SK-MEL-5 (cell line): ENCODE measurements at regions not wholly inside any gene's neighbourhood (a gene's known extent, or its start where the extent isn't known, plus 50 kb on each side); places are given as distances from the start of the nearest gene placed in this dataset.
"Not testable (repeated sequence)": the region's sequence is repeated elsewhere in the genome, so short reads cannot be mapped to it uniquely, and the experiment has no call there.

ENCODE experiments used
- DNase-seq: peaks from one replicate; pipeline ENCODE4 v3.0.0-alpha.2; 2016; ENCODE audit warnings: low read depth, low spot score
- in situ Hi-C: cut with HindIII; loops from 2 replicates; pipeline ENCODE4 v1.10.0; 2016; ENCODE audit warnings: low sequenced_read_pairs, high pct_unique_total_duplicates, low pct_unique_long_range_greater_than_20kb
- small RNA-seq, 2 experiments: library from RNA; depleted of rRNA; stranded (forward); fragments of <200 nt; gene quantifications; one replicate each; pipeline ENCODE3, GENCODE V24; 2014

- no peak for DNase-seq
- in situ Hi-C loops: no loop called here
Observed at GRCh38 chr2:106274668-106275067, 80.6 kb upstream of the UXS1 start.

- in situ Hi-C loops: no loop called here
- peak; percentile 7 for DNase-seq
Observed at GRCh38 chr2:106272216-106272807, 78.2 kb upstream of the UXS1 start.

GRCh38 chr2:106270471-106270891 is 76.4 kb upstream of the UXS1 start:
- in situ Hi-C loops: no loop called here
- no peak for DNase-seq

- in situ Hi-C loops: no loop called here
- no peak for DNase-seq
Observed at GRCh38 chr2:106269591-106270291, 75.6 kb upstream of the UXS1 start.

GRCh38 chr2:106267997-106268396 is 73.9 kb upstream of the UXS1 start:
- in situ Hi-C loops: no loop called here
- no peak for DNase-seq

GRCh38 chr2:106261871-106262321 is 67.8 kb upstream of the UXS1 start:
- in situ Hi-C loops: no loop called here
- no peak for DNase-seq

GRCh38 chr2:106258859-106259258 is 64.8 kb upstream of the UXS1 start:
- DNase-seq, in situ Hi-C loops: not testable (repeated sequence)

GRCh38 chr2:106257830-106258229 is 63.7 kb upstream of the UXS1 start:
- DNase-seq: no peak
- in situ Hi-C loops: no loop called here

GRCh38 chr2:106257135-106257534 is 63.0 kb upstream of the UXS1 start:
- no peak for DNase-seq
- in situ Hi-C loops: no loop called here

GRCh38 chr2:106249157-106249828 is 55.2 kb upstream of the UXS1 start:
- DNase-seq, in situ Hi-C loops: not testable (repeated sequence)

- in situ Hi-C loops: not testable (repeated sequence)
Observed at GRCh38 chr2:106248548-106249151, 54.5 kb upstream of the UXS1 start.

More at GRCh38 chr2:106248548-106249151, 54.5 kb upstream of the UXS1 start:
- DNase-seq: not testable (repeated sequence)

Small RNAs in the stretch of these regions (small RNA-seq; reads per million reads assigned to genes)
- gene AC114755.3: 0 reads per million in 2 experiments
